GM13977 (cell line): ENCODE measurements at regions not wholly inside any gene's neighbourhood (a gene's known extent, or its start where the extent isn't known, plus 50 kb on each side); places are given as distances from the start of the nearest gene placed in this dataset.

Experiments
- DNase-seq: peaks from one replicate; pipeline ENCODE4 v3.0.0; 2012; ENCODE audit warnings: low spot score
- in situ Hi-C: fragments of 300-500 bp; cut with MboI; formaldehyde crosslinking; loops from one replicate; pipeline ENCODE4 v1.12.0; 2022; ENCODE audit warnings: low sequenced_read_pairs, low pct_unique_long_range_greater_than_20kb, mixed read lengths, inconsistent platforms; ENCODE audit not compliant: unreplicated experiment
- TF ChIP-seq, protein P1 (sequence below): IDR thresholded peaks from 2 replicates; pipeline ENCODE4 v1.5.1; 2012; ENCODE audit warnings: mild to moderate bottlenecking, control low read depth; ENCODE audit not compliant: insufficient read depth; ENCODE audit errors: extremely low read depth, missing control alignments

DNA sequence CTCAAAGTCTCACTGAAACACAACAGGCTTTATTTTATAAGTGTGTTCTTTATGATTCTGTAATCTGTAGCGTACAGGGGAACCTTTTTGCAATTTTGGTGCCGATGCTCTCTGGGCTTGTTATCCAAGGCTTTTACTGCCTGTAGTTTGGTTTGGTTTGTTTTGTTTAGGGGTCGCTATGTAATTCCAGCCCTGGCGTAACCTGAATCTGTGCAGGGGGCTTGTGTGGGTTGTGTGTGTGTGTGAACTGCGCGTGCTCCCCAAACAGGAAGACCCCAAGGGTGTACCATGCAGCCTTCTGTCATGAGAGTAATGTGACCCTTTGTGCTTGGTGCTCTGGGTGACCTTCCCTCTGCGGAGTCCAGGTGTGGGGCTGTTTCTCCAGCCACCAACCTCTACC is 92.1 kb upstream of the CLDN14 start:
- DNase-seq: no peak
- in situ Hi-C loops: no loop called here
- TF ChIP-seq, protein P1, sequence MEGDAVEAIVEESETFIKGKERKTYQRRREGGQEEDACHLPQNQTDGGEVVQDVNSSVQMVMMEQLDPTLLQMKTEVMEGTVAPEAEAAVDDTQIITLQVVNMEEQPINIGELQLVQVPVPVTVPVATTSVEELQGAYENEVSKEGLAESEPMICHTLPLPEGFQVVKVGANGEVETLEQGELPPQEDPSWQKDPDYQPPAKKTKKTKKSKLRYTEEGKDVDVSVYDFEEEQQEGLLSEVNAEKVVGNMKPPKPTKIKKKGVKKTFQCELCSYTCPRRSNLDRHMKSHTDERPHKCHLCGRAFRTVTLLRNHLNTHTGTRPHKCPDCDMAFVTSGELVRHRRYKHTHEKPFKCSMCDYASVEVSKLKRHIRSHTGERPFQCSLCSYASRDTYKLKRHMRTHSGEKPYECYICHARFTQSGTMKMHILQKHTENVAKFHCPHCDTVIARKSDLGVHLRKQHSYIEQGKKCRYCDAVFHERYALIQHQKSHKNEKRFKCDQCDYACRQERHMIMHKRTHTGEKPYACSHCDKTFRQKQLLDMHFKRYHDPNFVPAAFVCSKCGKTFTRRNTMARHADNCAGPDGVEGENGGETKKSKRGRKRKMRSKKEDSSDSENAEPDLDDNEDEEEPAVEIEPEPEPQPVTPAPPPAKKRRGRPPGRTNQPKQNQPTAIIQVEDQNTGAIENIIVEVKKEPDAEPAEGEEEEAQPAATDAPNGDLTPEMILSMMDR: no peak

DNA sequence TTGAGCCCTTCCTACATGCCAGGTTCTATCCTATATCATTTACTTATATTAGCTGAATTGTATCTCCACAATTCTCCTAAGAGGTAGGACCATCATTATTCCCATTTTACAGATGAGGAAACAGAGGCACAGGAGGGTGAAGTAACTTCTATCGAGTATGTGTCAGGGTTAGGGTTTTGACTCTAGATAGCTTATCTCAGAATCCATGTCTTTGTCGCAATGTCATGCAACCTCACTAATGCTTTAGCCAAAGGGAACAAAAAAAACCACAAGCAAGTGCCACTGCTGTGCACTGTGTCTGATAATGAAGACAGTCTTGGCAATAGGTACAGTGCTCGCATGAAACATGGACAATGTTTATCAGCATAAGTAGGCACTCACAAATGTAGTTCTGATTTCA is 95.4 kb upstream of the CLDN14 start:
- in situ Hi-C loops: no loop called here
- TF ChIP-seq, protein P1: no peak
- no peak for DNase-seq

DNA sequence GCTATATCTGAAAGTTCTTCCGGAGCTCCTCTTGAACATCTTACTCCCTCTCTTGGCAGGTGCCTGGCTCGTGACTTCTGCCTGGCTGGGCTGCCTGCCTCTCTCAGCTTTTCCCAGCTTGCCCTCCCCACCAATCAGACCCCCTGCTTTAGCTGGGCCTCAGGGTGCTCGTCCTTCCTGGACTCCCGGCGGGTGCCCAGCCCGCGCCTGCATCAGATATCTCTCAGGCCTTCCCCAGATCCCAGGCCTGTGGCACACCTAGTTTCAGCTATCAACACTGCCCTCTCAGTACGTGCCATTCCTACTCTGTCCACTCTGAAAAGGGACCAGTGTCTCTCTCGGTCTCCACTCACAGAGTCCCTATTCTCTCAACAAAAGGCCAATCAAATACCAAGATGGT is 96.5 kb upstream of the CLDN14 start:
- DNase-seq: no peak
- TF ChIP-seq, protein P1: no peak
- in situ Hi-C loops: no loop called here

DNA sequence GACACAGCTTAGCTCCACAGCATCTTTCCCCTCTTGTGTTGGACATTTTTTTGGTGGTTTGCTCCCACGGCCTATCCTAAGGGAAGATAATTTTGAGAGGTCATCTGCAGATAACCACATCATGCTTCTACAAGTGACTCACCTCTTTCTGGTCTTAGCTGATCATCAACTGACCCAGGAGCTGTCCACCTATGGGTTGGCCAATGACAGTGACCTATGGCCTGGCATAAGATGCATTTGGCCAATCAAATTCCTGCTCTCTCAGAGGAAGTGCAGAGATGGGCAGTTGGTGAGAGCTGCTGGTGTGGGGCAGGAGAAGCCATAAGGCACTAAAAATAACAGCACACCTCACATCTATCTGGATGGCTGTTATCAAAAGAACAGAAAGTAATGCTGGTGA is 100.0 kb upstream of the CLDN14 start:
- DNase-seq: no peak
- in situ Hi-C loops: loop anchor here (10.0 kb wide), 1 partner anchor 75 kb away; no protein-coding TSS in a partner anchor
- TF ChIP-seq, protein P1: no peak

DNA sequence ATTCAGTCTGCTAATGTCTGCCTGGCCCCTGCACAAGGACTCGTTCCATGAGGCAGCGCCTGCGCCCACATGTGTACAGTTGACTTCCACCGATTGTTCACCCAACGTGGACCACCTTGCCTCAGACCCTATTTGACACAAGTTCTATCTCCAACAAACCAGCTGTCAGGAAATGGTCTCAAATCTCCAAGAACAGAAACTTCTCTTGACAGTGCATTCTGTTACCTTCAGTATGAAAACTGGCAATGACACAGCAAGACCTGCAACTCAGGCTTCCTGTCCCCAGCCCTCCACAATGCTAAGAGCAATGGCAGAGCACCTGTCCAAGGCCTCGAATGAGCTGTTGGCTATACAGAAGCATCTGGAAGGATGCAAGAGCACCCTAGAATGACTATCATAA is 102.3 kb upstream of the CLDN14 start:
- in situ Hi-C loops: loop anchor here (10.0 kb wide), 1 partner anchor 77 kb away; no protein-coding TSS in a partner anchor
- DNase-seq: no peak
- TF ChIP-seq, protein P1: no peak

DNA sequence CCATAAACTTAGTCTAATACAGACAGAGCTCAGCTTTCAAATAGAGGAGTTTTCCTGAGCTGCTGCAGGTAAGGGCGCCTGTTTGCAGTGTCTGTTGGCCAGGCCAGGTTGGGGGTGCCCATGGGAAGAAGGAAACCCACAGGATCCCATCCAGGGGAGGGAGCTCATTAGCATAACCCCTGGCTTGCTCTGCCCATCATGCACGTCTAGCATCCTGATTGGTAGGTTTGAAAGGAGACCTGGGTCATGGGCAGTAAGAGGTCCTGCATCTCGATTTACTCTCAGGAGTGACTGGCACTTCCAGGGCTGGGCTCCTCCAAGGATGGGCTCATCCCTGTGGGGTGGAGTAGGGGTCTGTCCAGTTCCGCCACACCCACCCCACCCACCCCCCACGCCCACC is 103.7 kb upstream of the CLDN14 start:
- TF ChIP-seq, protein P1: no peak
- no peak for DNase-seq
- in situ Hi-C loops: loop anchor here (10.0 kb wide), 1 partner anchor 79 kb away; no protein-coding TSS in a partner anchor
